Endodermal cell (in vitro differentiated cells): ENCODE measurements at regions not wholly inside any gene's neighbourhood (a gene's known extent, or its start where the extent isn't known, plus 50 kb on each side); places are given as distances from the start of the nearest gene placed in this dataset.

Experiments
- DNase-seq: peaks from one replicate; pipeline ENCODE4 v3.0.0-alpha.2; 2017
- H3K27ac ChIP-seq: 2 replicates; pipeline ENCODE4 v1.5.1; 2013; ENCODE audit warnings: mild to moderate bottlenecking, low read depth, low read length, moderate library complexity
- H3K27me3 ChIP-seq: 2 replicates; pipeline ENCODE4 v1.6.1; 2013; ENCODE audit warnings: mild to moderate bottlenecking, low read length, moderate library complexity; ENCODE audit not compliant: insufficient read depth, control insufficient read depth, poor library complexity, severe bottlenecking
- H3K36me3 ChIP-seq: 2 replicates; pipeline ENCODE4 v1.7.0; 2013; ENCODE audit warnings: mild to moderate bottlenecking, low read length, moderate library complexity; ENCODE audit not compliant: control insufficient read depth, insufficient read depth
- H3K4me1 ChIP-seq: one replicate; pipeline ENCODE4 v1.7.0; 2013; ENCODE audit warnings: low read length; ENCODE audit not compliant: control insufficient read depth, insufficient read depth
- H3K4me3 ChIP-seq: 2 replicates; pipeline ENCODE4 v1.5.1; 2013; ENCODE audit warnings: mild to moderate bottlenecking, low read length, moderate library complexity
- H3K9ac ChIP-seq: 2 replicates; pipeline ENCODE4 v1.6.1; 2013; ENCODE audit warnings: mild to moderate bottlenecking, low read length, moderate library complexity; ENCODE audit not compliant: poor library complexity, severe bottlenecking; ENCODE audit errors: extremely low read depth
- H3K9me3 ChIP-seq: 2 replicates; pipeline ENCODE4 v1.6.1; 2013; ENCODE audit warnings: mild to moderate bottlenecking, low read length, moderate library complexity; ENCODE audit not compliant: control insufficient read depth
- H3K27ac Mint-ChIP-seq: 2 replicates; pipeline ENCODE4 v1.8.0; 2020; ENCODE audit warnings: mixed read lengths
- H3K27me3 Mint-ChIP-seq: 2 replicates; pipeline ENCODE4 v1.8.0; 2021; ENCODE audit warnings: mild to moderate bottlenecking, mixed read lengths; ENCODE audit not compliant: insufficient read depth
- H3K36me3 Mint-ChIP-seq: 2 replicates; pipeline ENCODE4 v1.8.0; 2020; ENCODE audit warnings: low read depth, mixed read lengths
- H3K4me1 Mint-ChIP-seq: 2 replicates; pipeline ENCODE4 v1.8.0; 2020; ENCODE audit warnings: mixed read lengths
- H3K4me3 Mint-ChIP-seq: 2 replicates; pipeline ENCODE4 v1.8.0; 2020; ENCODE audit warnings: mild to moderate bottlenecking, moderate library complexity, mixed read lengths
- H3K9me3 Mint-ChIP-seq: 2 replicates; pipeline ENCODE4 v1.8.0; 2020; ENCODE audit warnings: mild to moderate bottlenecking, mixed read lengths
- CTCF ChIP-seq: fragments of 200-600 bp; sonication (generic); conservative IDR thresholded peaks from 2 replicates; pipeline ENCODE4 v1.5.0; 2021; ENCODE audit warnings: antibody characterized with exemption, mild to moderate bottlenecking
- WGBS, 2 experiments: methylation state at CpG; one replicate each; pipeline versions ENCODE4 v1.1.5 to v1.1.7; 2013; ENCODE audit warnings: missing lambda C conversion rate in 2 of 2, mixed read lengths in 1 of 2; ENCODE audit not compliant: insufficient coverage in 1 of 2, insufficient read length in 1 of 2; 5-methylcytosine and 5-hydroxymethylcytosine counted together

- Histone ChIP-seq H3K9ac (no peak overlapping the region), H3K9me3 (no peaks in the 10 kb centered on the region), H3K4me3 (no peak overlapping the region), H3K27me3 (peaks cover 22% of the 10 kb centered on the region), H3K27ac (no peak overlapping the region), H3K36me3 (no peaks in the 10 kb centered on the region), H3K4me1 (peaks cover 4% of the 10 kb centered on the region)
- H3K27me3 Mint-ChIP-seq, result peaks cover 8% of the 10 kb centered on the region
- H3K4me3 Mint-ChIP-seq, result no peak overlapping the region
- WGBS, 2 experiments, result 92 to 94% methylated on average over 2 to 3 of the region's 3 CpGs
- no peaks in the 10 kb centered on the region for H3K36me3 Mint-ChIP-seq
- peaks cover 9% of the 10 kb centered on the region for H3K4me1 Mint-ChIP-seq
- H3K27ac Mint-ChIP-seq, result no peak overlapping the region
- no peak for TF ChIP-seq CTCF
- H3K9me3 Mint-ChIP-seq, result no peaks in the 10 kb centered on the region
- no peak for DNase-seq
These were observed 174.5 kb downstream of the KCTD12 start for GRCh38 chr13:76711550-76712182.

- H3K4me3 Mint-ChIP-seq, result no peak overlapping the region
- Histone ChIP-seq H3K9me3 (no peaks in the 10 kb centered on the region), H3K4me1 (peaks cover 4% of the 10 kb centered on the region), H3K4me3 (no peak overlapping the region), H3K9ac (no peak overlapping the region), H3K27me3 (peaks cover 22% of the 10 kb centered on the region), H3K27ac (no peak overlapping the region), H3K36me3 (no peaks in the 10 kb centered on the region)
- H3K4me1 Mint-ChIP-seq, result peaks cover 9% of the 10 kb centered on the region
- no peak for DNase-seq
- WGBS, 2 experiments, result 96 to 100% methylated on average over 1 of the region's 1 CpG
- no peak overlapping the region for H3K27ac Mint-ChIP-seq
- no peaks in the 10 kb centered on the region for H3K9me3 Mint-ChIP-seq
- H3K36me3 Mint-ChIP-seq, result no peaks in the 10 kb centered on the region
- peaks cover 8% of the 10 kb centered on the region for H3K27me3 Mint-ChIP-seq
- TF ChIP-seq CTCF, result no peak
These were observed 176.4 kb downstream of the KCTD12 start for GRCh38 chr13:76709851-76710250.

GRCh38 chr13:76708138-76708688, 178.0 kb downstream of the KCTD12 start:
- Histone ChIP-seq H3K4me1 (peaks cover 4% of the 10 kb centered on the region), H3K9ac (no peak overlapping the region), H3K9me3 (no peaks in the 10 kb centered on the region), H3K27me3 (peaks cover 22% of the 10 kb centered on the region), H3K36me3 (no peaks in the 10 kb centered on the region), H3K27ac (no peak overlapping the region), H3K4me3 (no peak overlapping the region)
- H3K4me1 Mint-ChIP-seq, result peaks cover 9% of the 10 kb centered on the region
- 94 to 96% methylated on average over 6 of the region's 6 CpGs for WGBS, 2 experiments
- no peak overlapping the region for H3K4me3 Mint-ChIP-seq
- H3K27me3 Mint-ChIP-seq, result peaks cover 8% of the 10 kb centered on the region
- no peak for DNase-seq
- no peaks in the 10 kb centered on the region for H3K36me3 Mint-ChIP-seq
- TF ChIP-seq CTCF, result no peak
- H3K27ac Mint-ChIP-seq, result no peak overlapping the region
- no peaks in the 10 kb centered on the region for H3K9me3 Mint-ChIP-seq
